HG03025 (cell line): ENCODE measurements at regions not wholly inside any gene's neighbourhood (a gene's known extent, or its start where the extent isn't known, plus 50 kb on each side); places are given as distances from the start of the nearest gene placed in this dataset.

Experiments used
- ATAC-seq: cut with Tn5 transposase; IDR thresholded peaks from one replicate; pipeline ENCODE4 v1.9.1; 2021; ENCODE audit warnings: mild to moderate bottlenecking, moderate library complexity; ENCODE audit not compliant: unreplicated experiment, low FRiP score

GRCh38 chr18:73807551-73808192 is 340.0 kb downstream of the FBXO15 start:
- ATAC-seq, result no peak

GRCh38 chr18:73805991-73806390 is 341.6 kb downstream of the FBXO15 start:
- ATAC-seq, result no peak

DNA sequence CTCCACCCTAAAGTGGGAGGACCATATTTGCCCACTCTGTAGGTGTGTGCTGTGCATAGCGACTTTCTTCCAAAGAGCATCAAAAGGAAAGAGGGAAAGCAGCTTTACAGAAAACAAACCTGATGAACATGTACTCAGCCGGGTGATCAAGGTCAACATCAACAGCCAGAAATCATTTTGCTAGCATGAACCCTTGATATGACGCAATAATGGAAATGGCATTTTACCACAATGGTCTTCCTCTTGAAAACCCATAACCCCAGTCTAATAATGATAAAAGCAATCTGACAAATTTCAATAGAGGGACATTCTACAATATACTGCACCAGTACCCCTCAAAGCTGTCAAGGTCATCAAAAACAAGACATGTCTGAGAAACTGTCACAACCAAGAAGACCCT is 350.2 kb downstream of the FBXO15 start:
- ATAC-seq, result no peak

GRCh38 chr18:73793386-73793785 is 354.2 kb downstream of the FBXO15 start:
- no peak for ATAC-seq

DNA sequence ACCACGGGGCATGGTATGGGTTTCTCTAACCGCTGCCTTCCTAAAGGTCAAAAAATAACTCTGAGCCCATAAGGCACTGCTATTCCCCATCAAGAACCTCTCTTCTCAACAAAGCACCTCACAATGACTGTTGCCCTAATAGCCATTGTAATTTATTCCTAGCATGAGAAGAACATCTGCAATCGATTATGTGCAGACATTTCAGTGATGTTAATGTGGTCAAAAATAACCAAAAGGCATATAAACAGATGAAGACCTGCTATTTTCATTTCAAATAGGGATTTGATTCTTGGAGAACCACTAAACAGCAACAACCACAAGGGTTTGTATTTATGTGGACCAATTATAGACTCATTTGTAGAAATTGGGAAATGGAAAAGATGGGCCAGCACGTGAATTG is 356.6 kb downstream of the FBXO15 start:
- ATAC-seq, result no peak

DNA sequence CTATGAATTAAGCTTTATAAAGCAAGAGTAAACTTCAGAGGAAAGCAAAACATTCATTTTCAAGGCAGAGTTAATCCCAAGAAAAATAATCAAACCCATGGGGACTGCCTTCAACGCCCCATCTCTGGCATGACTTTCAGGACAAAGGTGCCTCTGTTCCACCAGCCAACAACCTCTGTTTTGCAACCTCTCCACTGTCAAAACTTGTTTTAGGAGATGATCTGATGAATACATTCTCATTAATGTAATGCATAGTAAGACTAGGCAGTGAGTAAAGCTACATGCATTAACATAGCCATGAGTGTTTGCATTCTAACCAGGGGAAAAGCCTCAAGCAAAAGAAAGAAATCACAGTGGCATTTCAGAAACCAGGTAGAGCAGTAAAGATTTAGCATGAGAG is 357.0 kb downstream of the FBXO15 start:
- ATAC-seq, result no peak

DNA sequence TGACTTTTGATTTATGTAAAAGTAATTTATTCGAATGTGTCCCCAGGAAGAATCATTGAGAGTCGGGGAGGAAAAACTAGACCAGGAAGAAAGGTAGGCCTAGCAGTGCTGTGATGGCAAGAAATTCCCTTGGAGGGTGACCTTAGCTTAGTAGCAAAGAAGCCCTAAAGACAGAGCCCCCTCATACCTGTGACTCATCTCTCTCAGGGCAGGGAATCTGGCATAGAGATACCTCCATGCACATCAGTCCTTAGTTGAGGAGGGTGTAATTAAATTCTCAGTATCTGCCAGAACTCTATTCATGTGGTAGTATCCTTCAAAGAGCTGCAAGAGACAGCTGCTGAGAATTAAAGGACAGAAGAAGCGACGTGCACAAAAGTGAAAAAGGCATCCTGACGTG is 360.3 kb downstream of the FBXO15 start:
- ATAC-seq, result no peak

DNA sequence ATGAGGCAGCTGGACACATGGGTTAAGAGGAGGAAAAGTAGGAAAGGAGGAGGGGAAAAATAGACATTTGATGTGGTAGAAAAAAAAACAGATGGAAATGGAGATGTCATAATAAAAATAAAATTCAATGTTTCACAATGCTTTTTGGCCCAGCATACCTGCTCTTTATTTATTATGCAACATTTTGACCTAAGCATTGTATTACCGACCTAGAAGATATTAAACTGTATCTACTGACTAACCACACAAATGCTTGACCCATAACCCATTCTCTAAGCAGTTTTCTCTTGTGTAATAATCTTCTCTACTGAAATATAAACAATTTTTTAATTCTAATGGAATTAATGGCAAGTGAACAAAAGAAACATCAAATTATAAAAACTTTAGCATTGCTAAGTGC is 362.3 kb downstream of the FBXO15 start:
- ATAC-seq, result no peak

- ATAC-seq, result no peak
These were observed 362.8 kb downstream of the FBXO15 start for GRCh38 chr18:73784853-73785252.

GRCh38 chr18:73782405-73782804 is 365.2 kb downstream of the FBXO15 start:
- ATAC-seq, result no peak

DNA sequence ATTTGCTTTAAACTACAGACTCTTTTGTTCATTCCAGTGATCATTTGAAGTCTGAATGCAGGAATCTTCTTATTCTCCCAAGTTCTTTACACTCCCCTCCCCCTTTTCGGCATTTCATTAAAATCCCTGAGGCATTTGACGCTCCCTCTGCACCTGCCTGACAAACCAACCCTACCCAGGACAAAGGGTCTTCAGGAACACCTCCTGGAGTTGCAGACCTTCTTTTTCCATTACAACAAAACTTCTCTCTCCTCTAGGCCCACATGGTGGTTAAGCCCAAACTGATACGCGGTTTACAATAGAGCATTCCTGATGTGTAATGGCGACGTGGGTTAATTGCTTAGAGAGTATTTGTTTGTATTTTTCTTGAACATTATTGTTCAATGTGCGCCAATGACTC is 367.4 kb downstream of the FBXO15 start:
- no peak for ATAC-seq

DNA sequence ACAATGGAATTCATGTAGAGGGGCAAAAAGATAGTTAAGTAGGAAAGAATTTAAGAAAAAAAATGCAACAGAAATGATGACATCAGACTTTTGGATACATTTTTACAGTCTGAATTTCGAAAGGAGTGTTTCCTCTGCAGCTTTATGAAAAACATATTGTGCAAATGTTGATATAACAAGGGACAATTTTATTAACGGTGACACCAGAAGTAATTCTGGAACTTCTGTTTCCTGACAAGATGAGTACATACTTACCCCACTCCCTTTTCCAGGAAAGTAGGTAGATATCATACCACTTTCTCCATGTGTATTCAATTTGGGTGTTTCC is 369.6 kb downstream of the FBXO15 start:
- no peak for ATAC-seq

- ATAC-seq, result no peak
These were observed 370.1 kb downstream of the FBXO15 start for GRCh38 chr18:73777356-73778031.

GRCh38 chr18:73774811-73775509 is 372.7 kb downstream of the FBXO15 start:
- ATAC-seq, result no peak

- no peak for ATAC-seq
These were observed 379.6 kb downstream of the FBXO15 start for GRCh38 chr18:73768043-73768442.

- no peak for ATAC-seq
These were observed 380.6 kb downstream of the FBXO15 start for GRCh38 chr18:73766910-73767515.

DNA sequence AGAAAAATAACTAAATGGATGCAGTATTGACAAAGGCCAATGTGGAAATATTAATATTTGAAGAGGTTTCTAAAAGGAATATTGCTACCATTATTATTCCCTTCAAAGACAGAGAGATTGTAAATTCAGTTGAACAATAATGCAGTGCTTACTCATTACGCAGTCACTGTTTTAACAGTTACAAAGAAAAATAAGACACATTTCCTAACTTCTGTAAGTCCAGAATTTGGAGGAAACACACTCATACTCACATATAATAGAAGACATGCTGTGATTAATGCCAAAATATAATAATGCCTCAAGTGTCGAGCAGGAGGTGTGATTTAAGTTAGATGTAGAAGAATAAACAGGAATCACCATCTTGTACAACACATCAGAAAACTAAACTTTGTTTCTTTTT is 389.2 kb downstream of the FBXO15 start:
- ATAC-seq, result no peak

DNA sequence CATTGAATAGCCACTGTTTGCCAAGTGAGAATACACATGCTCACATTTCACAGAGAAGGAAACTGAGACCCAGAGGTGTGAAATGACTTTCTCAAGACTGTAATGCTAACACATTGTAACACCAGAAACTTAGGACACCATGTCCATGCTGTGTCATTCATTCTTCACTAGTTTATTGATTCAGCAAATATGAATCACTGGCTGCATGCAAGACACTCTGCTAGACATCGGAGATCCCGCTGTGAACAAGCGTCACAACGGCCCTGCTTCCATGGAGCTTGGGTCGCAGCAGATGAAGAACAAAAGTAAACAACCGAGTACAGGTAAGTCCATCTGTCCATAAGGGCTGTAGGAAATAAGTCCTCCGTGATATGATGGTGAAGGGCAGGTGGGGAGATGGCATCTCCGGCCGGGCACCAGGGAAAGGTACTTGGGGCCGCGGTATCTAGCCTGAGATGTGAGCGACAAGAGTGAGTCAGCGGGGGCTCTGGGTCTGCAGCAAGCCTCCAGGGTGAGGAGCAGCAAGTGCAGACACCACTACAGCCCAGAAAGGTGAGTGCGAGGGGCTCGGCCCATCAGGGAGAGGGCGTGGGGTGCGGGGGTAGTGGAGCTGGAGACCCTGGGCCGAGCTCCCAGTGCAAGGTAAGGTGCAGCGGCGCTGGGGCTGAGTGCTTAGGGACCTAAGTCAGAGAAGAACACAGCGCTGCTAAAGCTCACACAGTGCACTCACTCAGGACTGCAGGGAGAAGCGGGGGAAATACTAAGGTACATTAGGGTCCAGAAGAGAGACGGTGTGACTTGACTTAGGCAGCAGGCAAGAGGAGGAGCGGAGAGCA is 391.2 kb downstream of the FBXO15 start:
- ATAC-seq, result no peak

GRCh38 chr18:73752965-73753364 is 394.7 kb downstream of the FBXO15 start:
- ATAC-seq, result no peak

DNA sequence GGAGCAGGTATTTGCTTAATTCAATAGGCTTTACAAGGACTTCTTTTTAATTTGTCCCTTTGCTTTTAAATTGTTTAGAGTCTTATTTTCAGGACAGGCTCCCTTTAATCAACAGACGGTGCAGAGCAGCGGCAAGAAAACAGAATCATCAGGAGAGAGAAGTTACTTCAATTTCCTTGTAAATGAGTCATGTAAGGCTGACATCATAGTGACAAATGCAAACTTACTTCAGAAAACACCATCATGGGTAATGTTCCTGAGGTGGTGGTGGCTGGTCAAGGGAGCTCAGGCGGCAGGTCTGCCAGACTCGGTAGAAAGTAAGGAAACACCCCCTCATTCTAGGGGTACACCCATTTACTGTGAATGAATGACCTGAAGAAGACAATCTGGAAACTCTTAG is 395.1 kb downstream of the FBXO15 start:
- no peak for ATAC-seq

DNA sequence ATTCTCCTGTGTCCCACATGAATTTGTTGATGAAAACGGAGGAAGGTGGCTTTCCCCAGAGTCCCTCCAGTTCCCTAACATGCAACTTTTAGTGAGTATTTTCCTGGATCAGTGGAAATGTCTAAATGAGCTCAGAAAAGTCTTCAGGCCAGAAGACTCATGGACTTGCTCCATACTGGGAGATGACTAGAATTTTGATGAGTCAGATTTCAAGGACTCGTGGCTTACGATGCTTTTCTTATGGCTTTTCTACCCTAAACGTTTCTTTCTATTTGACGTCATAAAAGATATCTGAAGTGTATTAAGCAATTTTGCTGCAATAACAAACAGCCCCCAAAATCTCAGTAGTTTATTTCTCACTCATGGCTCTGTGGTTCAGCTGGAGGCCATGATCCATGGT is 397.6 kb downstream of the FBXO15 start:
- ATAC-seq, result no peak
